Kasumi-1 (cell line): ENCODE measurements at regions not wholly inside any gene's neighbourhood (a gene's known extent, or its start where the extent isn't known, plus 50 kb on each side); places are given as distances from the start of the nearest gene placed in this dataset.

Experiments used
- DNase-seq, 2 experiments: peaks; one replicate each; lab custom pipeline; 2025; lab: John Stamatoyannopoulos, UW

DNA sequence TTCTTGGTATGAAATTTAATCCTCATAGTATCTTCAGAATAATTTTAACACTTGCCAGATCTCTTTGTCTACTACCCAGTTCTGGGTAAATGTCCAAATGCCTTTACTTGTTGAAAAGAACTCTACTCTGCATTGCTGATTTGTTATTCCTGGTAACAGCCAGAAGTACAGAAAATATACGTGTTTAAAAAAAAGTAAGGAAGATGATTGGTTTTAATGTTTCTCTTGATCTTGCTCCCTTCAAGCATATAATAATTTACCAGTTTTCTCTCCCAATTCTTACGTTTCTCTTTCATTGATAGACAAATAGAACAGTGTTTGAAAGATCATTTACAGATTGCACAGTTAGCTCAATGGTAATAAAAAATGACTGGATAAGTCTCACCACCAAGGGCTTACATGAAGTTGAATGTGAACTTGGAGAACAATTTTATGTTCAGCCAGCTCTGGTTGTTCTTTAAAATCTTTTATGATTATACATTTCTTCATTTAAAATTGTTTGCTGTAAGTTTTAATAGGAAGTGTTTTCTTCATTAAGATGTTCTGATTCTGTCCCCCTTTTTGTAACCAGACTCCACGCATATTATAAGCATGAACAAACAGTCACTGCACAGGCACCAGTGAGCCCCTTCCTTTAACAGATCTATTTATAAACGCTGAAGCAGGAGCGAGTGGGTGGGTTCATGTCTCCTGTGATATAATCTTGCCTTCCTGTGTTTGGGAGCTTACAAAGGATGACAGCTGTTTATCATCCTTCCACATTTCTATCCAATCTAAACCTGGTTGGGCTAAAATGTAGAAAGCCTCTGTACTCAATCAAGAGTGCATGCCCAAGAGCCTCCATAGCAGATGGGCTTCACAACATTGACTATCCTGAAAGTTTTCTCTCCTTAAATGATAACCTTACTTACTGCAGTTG is 299.5 kb downstream of the PRL start:
- no peak for DNase-seq

- DNase-seq: no peak
These were observed 298.3 kb downstream of the PRL start for GRCh38 chr6:21998582-21998981.

GRCh38 chr6:21999012-21999528 is 297.8 kb downstream of the PRL start:
- DNase-seq: no peak

DNA sequence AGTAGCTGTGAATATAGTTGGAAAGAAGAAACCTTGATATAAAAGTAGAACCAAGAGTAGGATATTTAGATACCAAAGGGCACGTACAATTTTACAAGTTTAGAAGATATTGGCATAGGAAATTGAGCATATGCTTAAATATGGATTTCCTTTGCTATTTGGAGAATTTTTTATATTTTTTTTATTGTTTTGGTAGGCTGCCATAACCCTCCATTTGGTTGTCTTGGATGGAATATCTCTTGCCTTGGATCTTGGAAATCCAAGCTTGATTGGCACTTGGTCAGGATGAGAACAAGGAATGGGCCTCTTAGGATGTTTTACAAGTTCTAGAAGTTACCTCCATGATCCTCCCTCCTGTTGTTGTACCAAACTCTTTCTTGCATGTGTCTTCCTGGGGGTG is 297.1 kb downstream of the PRL start:
- DNase-seq: no peak

DNA sequence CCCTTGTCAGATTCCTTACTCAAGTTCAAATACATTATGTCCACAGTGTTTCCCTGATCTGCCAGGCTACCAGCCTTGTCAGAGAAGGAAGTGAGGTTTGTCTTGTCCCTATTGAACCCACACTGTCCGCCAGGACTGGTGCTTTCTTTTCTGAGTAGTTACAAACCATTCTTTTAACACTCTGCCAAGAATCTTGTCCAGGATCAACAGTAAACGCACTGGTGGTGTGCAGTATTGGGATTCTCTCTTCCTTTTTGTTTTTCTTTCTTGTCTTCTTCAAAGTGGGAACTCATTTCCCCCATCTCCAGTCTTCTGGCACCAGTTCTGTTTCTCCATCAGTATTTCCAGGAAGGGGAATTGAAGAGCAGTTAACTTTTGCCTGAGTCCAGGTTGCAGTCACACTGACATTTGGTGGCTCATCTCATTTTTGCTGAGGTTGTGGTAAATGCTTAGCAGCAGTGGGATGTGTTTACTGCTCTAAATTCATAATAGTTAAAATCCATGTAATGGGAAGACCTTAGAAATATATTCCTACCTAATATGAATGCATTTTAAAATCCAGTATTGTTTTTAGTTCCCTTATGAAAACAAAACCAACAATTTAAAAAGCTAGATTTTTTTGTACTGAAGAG is 295.3 kb downstream of the PRL start:
- no peak for DNase-seq

DNA sequence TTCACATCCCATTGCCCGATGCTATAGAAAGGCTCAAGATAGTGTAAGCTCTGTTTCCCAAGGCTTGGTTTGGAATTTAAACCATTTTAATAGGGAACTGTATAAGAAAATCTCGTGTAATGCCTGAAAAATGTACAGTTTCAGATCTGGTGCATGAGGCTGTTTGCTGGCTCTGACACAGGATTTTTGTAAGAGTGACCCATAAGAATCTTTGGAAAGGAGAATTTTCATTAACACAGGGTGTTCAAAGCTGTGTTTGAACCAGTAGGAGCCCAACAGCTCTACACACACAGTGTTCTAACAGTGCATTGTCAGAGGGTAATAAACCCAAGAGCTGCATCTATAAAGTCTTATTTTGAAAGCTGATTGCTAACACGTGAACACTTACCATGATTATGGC is 293.5 kb downstream of the PRL start:
- no peak for DNase-seq

DNA sequence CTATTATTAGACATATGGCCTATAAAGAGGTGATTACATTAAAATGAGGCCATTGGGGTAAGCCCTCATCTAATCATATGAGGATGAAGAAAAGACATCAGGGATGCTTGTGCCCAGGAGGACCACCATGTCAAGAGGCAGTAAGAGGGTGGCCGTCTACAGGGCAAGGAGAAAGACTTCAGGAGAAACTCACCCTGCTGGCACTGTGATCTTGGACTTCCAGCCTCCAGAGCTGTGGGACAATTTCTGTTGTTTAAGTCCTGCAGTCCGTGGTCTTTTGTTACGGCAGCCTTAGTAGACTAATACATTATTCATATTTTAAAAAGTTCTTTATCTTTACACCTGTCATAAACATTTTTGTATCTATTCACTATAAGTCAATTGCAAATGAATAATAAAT is 290.0 kb downstream of the PRL start:
- no peak for DNase-seq

GRCh38 chr6:22007469-22007868 is 289.4 kb downstream of the PRL start:
- DNase-seq: no peak

DNA sequence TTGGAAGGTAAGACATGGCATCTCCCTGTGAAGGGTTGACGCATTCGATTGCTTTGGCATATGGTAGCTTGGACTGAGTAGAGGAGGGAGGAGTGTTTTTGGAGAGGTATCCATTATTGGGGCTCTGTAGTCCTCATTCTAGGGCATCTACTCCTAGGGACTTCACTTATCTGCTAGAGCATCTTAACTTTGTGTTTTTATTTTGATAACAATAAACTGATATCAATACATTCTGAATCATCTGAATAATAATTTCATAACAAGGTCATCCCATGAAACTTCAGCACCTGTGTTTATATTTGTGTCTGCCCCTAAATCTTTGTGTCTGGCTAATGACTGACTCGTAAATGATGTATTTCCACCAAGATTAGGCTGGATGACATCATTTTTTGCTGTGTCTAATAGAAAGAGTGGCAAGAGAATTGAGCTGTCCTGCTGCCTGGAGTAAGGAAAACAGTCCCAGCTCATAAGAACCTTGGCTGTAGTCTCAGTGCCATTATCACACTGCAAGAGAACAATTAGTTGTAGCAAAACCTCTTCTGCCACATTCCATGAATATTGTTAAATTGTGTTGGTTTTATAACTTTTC is 288.5 kb downstream of the PRL start:
- no peak for DNase-seq

DNA sequence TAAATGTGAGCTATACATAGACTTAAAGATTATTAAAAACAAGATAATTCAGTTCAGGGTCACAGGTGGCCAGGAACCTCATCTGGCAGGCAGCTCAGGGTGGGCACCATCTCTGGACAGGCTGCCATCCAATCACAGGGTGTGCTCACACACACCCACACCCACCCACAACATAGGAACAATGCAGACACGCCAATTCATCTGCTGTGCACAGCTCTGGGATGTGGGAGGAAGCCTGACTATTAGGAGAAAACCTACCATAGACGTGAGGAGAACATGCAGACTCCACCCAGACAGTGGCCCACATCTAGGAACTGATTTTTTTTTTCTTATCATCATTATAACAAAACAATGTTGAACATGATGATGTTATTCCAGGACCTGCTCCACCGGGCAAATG is 286.7 kb downstream of the PRL start:
- DNase-seq: no peak

DNA sequence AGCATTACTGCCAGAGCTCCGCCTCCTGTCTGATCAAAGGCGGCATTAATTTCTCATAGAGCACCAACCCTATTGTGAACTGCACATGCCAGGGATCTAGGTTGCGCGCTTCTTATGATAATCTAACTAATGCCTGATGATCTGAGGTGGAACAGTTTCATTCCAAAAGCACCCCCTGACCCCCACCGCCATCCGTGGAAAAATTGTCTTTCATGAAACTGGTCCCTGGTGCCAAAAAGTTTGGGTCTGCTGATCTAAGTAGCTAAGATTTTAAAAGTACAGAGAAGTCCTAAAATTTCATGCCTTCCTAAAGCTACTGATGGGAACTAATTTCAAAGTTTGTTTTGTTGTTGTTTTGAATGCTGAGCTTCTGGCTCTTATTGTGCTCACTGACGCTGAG is 281.6 kb downstream of the PRL start:
- DNase-seq: no peak

DNA sequence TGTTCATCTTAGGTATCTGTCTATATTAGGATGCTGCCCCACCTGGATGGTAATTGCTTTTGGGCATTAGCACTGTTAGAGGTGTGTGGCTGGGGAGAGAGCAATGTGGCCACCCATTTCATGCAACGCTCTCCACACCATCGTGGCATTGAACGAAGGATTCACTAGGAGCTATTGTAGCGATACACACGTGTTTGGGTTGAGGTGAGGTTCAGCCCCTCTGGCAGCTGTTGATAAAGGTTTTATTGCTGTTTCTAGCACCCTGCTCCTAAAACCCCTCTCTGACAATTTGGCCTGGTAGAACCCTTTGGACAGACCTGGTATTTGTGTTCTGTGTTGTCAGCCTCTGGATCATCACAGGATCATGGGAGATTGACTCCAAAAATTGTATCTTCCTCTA is 280.9 kb downstream of the PRL start:
- DNase-seq: no peak

GRCh38 chr6:22017272-22017671 is 279.6 kb downstream of the PRL start:
- DNase-seq: no peak

- no peak for DNase-seq
These were observed 279.1 kb downstream of the PRL start for GRCh38 chr6:22017766-22018165.

DNA sequence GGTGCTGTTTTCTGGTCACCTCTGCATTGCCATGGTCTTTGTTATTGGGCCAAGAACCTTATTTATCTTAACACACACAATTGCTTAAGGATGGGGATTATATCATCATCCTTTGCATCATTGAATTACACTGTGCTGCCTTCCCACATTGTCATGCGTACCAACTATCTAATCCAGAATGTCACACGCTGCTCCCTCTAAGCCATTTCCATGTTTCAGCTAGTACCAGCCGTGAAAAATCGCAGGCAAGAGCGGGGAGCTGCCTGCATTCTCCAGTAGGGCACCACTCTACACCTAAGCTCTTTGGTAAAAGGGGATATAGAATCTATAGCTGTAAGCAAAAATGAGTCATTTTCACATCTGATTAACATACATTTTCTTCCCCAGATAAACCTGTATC is 277.0 kb downstream of the PRL start:
- no peak for DNase-seq

GRCh38 chr6:22020299-22021003 is 276.4 kb downstream of the PRL start:
- DNase-seq: peak in 1 of 2 experiments; percentile 3

DNA sequence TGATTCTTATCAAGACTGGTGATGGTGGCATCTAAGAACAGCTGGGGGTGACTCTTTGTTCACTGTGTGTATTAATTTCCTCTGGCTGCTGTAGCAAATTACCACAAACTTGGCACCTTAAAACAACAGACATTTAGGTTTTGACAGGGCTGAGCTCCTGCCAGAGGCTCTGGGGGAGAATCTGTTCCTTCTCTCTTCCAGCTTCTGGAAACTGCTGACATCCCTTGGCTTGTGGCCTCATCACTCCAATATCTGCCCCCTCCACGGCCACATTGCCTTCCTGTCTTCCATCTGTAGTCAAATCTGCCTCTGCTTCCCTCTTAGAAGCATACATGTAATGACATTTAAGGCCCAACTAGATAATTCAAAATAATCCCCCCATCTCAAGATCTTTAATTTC is 274.9 kb downstream of the PRL start:
- no peak for DNase-seq

DNA sequence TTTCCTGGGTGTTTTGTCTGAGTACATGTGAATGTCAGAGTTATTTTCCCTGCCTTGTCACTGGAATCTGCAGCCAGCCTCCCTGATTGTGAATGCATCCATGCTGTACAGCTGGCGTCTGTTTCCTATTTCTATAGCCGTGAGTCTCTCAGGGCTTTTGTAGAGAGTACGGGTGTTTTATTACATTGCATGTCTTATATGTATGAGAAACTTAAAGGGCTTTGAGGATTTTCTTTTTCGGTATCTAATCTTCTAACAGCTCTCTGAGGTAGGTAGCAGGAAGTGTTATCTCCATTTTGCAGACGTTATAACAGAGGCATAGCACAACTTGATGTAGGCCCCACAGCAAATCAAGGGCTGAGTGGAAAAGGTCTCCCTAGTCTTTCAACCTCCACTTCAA is 272.9 kb downstream of the PRL start:
- peak in 1 of 2 experiments; percentile 2 for DNase-seq

- DNase-seq: peak; percentile 36 to 51
These were observed 271.8 kb downstream of the PRL start for GRCh38 chr6:22024973-22025467.

- peak; percentile 98 for DNase-seq
These were observed 271.2 kb downstream of the PRL start for GRCh38 chr6:22025468-22026163.

DNA sequence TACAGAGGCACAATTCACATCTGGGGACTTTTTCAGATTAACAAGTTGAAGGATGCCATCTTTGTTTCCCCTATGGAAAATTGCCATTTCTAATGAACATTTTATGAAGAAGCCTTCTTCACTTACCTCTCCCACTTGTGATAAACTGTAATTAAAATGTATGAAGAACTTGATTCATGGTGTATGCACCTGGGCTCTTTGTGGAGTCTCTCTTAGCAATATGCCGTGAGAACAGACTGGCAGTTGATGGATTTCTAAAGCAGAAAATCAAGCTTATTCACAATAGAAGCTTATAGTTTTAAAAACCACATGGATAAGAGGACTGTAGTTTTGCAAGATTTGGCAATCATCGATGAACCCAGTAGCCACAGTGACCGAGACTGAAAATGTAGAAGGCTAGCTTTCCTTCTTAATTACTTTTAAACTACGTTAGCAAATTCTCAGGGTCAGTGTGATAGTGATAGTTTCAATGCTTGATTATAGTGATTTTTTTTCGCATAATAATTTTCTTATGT is 270.6 kb downstream of the PRL start:
- DNase-seq: peak in 1 of 2 experiments; percentile 36
